IPS-15b (cell line): ENCODE measurements at regions not wholly inside any gene's neighbourhood (a gene's known extent, or its start where the extent isn't known, plus 50 kb on each side); places are given as distances from the start of the nearest gene placed in this dataset.
"Not testable (repeated sequence)": the region's sequence is repeated elsewhere in the genome, so short reads cannot be mapped to it uniquely, and the experiment has no call there.

Experiments
- H3K27me3 ChIP-seq: one replicate; pipeline ENCODE4 v1.6.1; 2013; ENCODE audit warnings: low read length; ENCODE audit not compliant: control insufficient read depth, insufficient read depth
- H3K36me3 ChIP-seq: one replicate; pipeline ENCODE4 v1.6.1; 2013; ENCODE audit warnings: low read length; ENCODE audit not compliant: control insufficient read depth, insufficient read depth
- H3K4me1 ChIP-seq: one replicate; pipeline ENCODE4 v1.6.1; 2013; ENCODE audit warnings: mild to moderate bottlenecking, low read length; ENCODE audit not compliant: control insufficient read depth, insufficient read depth
- H3K4me3 ChIP-seq: one replicate; pipeline ENCODE4 v1.5.1; 2013; ENCODE audit warnings: low read depth, low read length
- H3K9ac ChIP-seq: one replicate; pipeline ENCODE4 v1.6.1; 2013; ENCODE audit warnings: low read depth, mild to moderate bottlenecking, low read length
- H3K9me3 ChIP-seq: one replicate; pipeline ENCODE4 v1.6.1; 2013; ENCODE audit warnings: mild to moderate bottlenecking, low read length; ENCODE audit not compliant: control insufficient read depth, insufficient read depth

GRCh38 chr6:169862892-169863525 is 111.6 kb downstream of the ERMARD start:
- Histone ChIP-seq H3K27me3 (no peaks in the 10 kb centered on the region), H3K36me3 (no peaks in the 10 kb centered on the region), H3K4me3 (no peak overlapping the region), H3K9ac (no peak overlapping the region), H3K9me3 (peaks cover 2% of the 10 kb centered on the region), H3K4me1 (no peaks in the 10 kb centered on the region)

GRCh38 chr6:169862043-169862891 is 110.8 kb downstream of the ERMARD start:
- H3K9me3 ChIP-seq, result peaks cover 7% of the 10 kb centered on the region
- no peak overlapping the region for H3K4me3 ChIP-seq
- H3K27me3 ChIP-seq, result no peaks in the 10 kb centered on the region
- H3K9ac ChIP-seq, result no peak overlapping the region
- no peaks in the 10 kb centered on the region for H3K4me1 ChIP-seq
- H3K36me3 ChIP-seq, result no peaks in the 10 kb centered on the region

GRCh38 chr6:169861431-169862042 is 110.1 kb downstream of the ERMARD start:
- H3K27me3 ChIP-seq, result no peaks in the 10 kb centered on the region
- no peaks in the 10 kb centered on the region for H3K36me3 ChIP-seq
- H3K9me3 ChIP-seq, result peaks cover 7% of the 10 kb centered on the region

DNA sequence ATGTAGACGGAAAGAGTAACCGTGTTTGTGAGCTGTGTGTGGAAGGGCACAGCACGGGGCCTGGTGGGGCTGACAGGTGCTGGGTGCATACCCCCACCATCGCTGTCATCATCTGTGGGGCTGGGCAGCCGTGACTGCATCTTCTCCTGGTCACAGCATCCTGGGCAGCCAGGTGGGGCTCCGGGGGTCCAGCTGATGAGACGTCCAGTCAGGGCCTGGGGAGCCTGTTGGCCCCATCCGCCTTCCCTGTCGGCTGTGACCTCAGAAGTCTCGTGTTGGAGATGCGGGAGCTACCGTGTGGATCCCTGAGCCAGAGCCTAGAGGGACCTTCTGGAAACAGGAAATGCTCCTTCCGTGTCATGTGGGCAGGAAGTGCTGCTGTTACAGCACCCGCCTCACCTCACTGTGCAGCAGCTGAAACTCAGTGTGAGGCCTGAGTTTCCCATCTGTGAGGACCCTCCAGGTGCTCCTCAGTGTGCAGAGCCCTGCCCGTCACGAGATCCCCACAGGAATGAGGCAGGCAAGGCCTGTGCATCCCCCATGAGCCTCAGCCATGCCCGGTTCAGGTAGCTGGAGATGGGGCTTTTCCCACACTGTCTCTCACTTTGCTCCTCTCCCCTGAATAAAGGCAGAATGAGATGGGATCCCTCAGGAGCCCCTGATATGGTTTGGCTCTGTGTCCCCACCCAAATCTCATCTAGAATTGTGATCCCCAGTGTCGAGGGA is 108.7 kb downstream of the ERMARD start:
- Histone ChIP-seq H3K36me3 (no peaks in the 10 kb centered on the region), H3K4me3 (no peak overlapping the region), H3K9me3 (peaks cover 7% of the 10 kb centered on the region), H3K27me3 (no peaks in the 10 kb centered on the region), H3K9ac (no peak overlapping the region), H3K4me1 (no peaks in the 10 kb centered on the region)

More at GRCh38 chr6:169861431-169862042, 110.1 kb downstream of the ERMARD start:
- H3K9ac ChIP-seq, result no peak overlapping the region
- H3K4me1 ChIP-seq, result no peaks in the 10 kb centered on the region
- H3K4me3 ChIP-seq, result no peak overlapping the region

DNA sequence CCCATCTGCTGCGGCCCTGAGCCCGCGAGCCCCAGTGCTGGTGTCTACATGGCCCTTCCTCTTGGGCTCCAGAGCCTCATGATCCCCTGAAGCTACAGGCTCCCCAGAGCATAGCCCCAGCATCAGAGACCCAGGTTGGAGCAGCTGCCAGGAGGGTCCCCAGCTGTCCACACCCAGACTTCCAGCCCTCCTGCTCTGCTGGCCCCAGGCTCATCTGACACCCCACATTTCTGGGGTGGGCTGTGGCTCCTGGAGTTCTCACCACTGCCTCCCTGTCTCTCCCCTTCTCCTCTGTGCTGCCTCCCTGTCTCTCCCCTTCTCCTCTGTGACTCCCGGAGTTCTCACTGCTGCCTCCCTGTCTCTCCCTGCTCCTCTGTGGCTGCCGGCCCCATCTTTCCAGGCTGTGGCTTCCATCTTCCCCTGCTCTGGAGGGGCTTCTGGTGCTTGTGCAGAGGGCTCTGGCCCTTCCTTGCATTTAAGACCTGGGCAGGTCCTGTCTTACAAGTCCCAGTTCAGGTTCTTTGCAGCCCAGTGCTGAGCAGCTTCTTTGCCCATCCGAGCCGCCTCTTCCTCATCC is 108.1 kb downstream of the ERMARD start:
- Histone ChIP-seq H3K27me3 (no peaks in the 10 kb centered on the region), H3K4me1 (no peaks in the 10 kb centered on the region), H3K9ac (no peak overlapping the region), H3K36me3 (no peaks in the 10 kb centered on the region), H3K4me3 (no peak overlapping the region), H3K9me3 (peaks cover 7% of the 10 kb centered on the region)

DNA sequence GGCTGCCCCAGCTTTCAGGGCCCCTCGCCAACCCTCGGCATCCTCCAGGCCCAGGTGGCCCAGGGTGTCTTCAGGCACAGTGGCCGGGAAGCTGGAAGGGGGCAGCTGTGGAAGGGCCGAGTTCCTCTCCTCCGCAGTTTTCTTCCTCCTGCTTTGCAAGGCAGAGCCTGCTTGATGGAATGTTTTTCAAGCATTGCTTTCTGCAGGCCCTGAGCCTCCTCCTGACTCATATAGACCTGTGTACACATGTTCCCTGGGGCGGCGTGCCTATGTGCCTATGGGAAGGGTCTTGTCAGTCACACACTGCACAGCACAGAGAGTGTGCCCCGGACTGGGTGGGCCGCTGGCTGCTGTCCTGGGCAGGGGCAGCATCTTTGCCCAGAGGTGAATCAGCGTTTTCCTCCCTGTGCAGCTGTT is 107.5 kb downstream of the ERMARD start:
- no peaks in the 10 kb centered on the region for H3K4me1 ChIP-seq
- H3K9ac ChIP-seq, result no peak overlapping the region
- H3K36me3 ChIP-seq, result no peaks in the 10 kb centered on the region
- no peak overlapping the region for H3K4me3 ChIP-seq
- peaks cover 7% of the 10 kb centered on the region for H3K9me3 ChIP-seq
- no peaks in the 10 kb centered on the region for H3K27me3 ChIP-seq

DNA sequence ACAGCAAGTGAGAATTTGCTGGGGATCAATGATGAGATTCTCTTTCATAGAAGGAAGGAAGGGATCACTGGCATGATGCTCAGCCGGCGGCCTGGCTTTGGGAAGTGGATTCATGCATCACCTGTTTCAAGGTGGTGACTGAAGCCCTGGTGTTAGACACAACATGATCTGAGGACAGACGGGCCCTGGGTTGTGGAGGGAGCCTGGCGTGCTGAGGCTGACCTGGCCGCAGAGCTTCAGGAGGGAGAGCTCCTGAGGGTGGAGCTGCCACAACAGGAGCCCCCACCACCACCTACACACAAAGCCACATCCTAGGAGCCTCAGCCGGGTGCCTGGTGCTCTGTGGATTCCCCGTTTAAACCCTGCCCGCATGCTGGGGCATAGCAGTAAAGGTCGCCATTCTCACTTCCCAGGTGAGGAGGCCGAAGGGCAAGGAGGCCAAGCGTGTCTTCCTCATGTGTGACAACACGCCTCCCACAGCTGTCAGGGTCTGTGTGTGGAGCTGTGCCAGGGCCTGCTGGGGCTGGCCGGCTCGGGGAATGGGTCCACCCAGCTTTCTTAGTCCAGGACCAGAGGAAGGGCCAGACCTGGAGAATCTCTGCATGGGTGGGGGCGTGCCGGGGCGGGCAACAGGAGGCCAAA is 107.0 kb downstream of the ERMARD start:
- Histone ChIP-seq H3K9me3 (peaks cover 7% of the 10 kb centered on the region), H3K4me1 (no peaks in the 10 kb centered on the region), H3K9ac (no peak overlapping the region), H3K36me3 (no peaks in the 10 kb centered on the region), H3K4me3 (no peak overlapping the region), H3K27me3 (no peaks in the 10 kb centered on the region)

DNA sequence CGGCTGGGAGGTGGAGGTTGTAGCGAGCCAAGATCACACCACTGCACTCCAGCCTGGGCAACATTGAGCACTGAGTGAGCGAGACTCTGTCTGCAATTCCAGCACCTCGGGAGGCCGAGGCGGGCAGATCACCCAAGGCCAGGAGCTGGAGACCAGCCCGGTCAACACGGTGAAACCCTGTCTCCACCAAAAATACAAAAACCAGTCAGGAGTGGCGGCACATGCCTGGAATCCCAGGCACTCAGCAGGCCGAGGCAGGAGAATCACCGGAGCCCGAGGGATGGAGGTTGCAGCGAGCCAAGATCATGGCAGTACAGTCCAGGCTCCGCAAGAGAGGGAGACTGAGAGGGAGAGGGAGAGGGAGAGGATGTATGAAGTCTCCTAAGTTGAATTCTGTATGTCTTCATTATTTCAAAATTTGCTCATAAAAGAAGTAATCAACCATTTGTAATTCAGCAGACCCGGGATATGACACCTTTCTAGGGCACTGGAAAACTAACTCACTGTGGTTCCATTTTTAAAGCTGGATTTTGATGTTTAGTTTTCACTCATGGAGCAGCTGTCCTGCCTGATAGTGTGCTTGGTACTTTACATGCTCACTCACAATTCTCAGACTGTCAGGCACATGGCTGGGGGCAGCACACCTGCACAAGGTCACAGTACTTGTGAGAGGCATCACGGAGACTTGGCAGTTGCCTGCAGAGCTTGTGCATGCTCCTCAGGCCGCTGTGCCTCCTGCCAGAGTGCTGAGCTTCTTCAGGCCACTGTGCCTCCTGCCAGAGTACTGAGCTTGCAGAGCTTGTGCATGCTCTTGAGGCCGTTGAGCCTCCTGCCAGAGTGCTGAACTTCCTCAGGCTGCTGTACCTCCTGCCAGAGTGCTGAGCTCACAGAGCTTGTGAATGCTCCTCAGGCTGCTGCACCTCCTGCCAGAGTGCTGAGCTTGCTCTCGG is 106.2 kb downstream of the ERMARD start:
- H3K9me3 ChIP-seq, result peaks cover 7% of the 10 kb centered on the region
- no peak overlapping the region for H3K4me3 ChIP-seq
- no peak overlapping the region for H3K9ac ChIP-seq
- no peaks in the 10 kb centered on the region for H3K36me3 ChIP-seq
- H3K4me1 ChIP-seq, result no peaks in the 10 kb centered on the region
- no peaks in the 10 kb centered on the region for H3K27me3 ChIP-seq

DNA sequence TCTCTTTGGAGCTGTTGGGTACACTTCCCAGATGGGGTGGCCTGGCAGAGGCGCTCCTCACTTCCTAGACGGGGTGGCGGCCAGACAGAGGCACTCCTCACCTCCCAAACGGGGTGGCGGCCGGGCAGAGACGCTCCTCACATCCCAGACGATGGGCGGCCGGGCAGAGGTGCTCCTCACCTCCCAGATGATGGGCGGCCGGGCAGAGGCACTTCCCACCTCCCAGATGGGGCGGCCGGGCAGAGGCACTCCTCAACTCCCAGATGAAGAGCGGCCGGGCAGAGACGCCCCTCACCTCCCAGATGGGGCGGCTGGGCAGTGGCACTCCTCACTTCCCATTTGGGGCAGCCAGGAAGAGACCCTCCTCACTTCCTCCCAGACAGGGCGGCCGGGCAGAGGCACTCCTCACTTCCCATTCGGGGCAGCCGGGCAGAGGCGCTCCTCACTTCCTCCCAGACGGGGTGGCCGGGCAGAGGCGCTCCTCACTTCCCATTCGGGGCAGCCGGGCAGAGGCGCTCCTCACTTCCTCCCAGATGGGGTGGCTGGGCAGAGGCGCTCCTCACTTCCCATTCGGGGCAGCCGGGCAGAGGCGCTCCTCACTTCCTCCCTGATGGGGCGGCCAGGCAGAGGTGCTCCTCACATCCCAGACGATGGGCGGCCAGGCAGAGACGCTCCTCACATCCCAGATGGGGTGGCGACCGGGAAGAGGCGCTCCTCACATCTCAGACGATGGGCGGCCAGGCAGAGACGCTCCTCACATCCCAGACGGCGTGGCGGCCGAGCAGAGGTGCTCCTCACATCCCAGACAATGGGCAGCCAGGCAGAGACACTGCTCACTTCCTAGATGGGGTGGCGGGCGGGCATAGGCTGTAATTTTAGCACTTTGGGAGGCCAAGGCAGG is 105.3 kb downstream of the ERMARD start:
- not testable (repeated sequence) for H3K4me3 ChIP-seq, H3K36me3 ChIP-seq, H3K27me3 ChIP-seq, H3K9me3 ChIP-seq, H3K9ac ChIP-seq, H3K4me1 ChIP-seq

DNA sequence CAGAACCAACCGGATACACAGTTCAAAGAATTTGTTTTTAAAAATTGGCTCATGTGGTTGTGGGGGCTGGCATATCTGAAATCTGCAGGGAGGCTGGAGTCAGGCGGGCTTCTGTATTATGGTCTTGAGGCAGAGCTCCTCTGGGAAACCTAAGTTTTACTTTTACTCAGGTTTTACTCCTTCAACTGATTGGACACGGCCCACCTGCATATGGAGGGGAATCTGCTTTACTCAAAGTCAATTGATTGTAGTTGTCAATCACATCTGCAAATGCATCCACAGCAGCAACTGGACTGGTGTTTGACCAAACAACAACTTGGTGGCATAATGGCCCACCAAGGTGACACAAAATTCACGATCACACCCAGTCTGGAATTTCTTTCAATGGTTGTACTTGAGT is 103.4 kb downstream of the ERMARD start:
- Histone ChIP-seq H3K4me1 (no peaks in the 10 kb centered on the region), H3K9ac (no peak overlapping the region), H3K4me3 (no peak overlapping the region), H3K36me3 (peaks cover 2% of the 10 kb centered on the region), H3K27me3 (no peaks in the 10 kb centered on the region), H3K9me3 (peaks cover 7% of the 10 kb centered on the region)
